Peyer's patch (tissue), 4 donors: ENCODE measurements at regions not wholly inside any gene's neighbourhood (a gene's known extent, or its start where the extent isn't known, plus 50 kb on each side); places are given as distances from the start of the nearest gene placed in this dataset.
"Not testable (repeated sequence)": the region's sequence is repeated elsewhere in the genome, so short reads cannot be mapped to it uniquely, and the experiment has no call there.

ENCODE experiments used
- DNase-seq, 3 donors: peaks; one replicate each; pipeline ENCODE4 v3.0.0-alpha.2; 2017 to 2019
- H3K27ac ChIP-seq, 4 donors: fragments of 200-600 bp; sonication (generic); one replicate each; pipeline ENCODE4 v1.5.1; 2016 to 2019
- H3K27me3 ChIP-seq, 2 donors: fragments of 200-600 bp; sonication (generic); one replicate each; pipeline ENCODE4 v1.5.1; 2019
- H3K36me3 ChIP-seq, 3 donors: fragments of 200-600 bp; sonication (generic); one replicate each; pipeline ENCODE4 v1.5.1; 2016 to 2019
- H3K4me1 ChIP-seq, 4 donors: fragments of 200-600 bp; sonication (generic); one replicate each; pipeline ENCODE4 v1.5.1; 2016 to 2019
- H3K4me3 ChIP-seq, 4 donors: fragments of 200-600 bp; sonication (generic); 1 replicate in 3 of 4; 2 replicates in 1 of 4; pipeline ENCODE4 v1.5.1; 2016 to 2019; ENCODE audit warnings: mild to moderate bottlenecking in 1 of 4
- H3K9me3 ChIP-seq, 4 donors: fragments of 200-600 bp; sonication (generic); one replicate each; pipeline ENCODE4 v1.5.1; 2016 to 2019; ENCODE audit warnings: mild to moderate bottlenecking in 1 of 4
- CTCF ChIP-seq, 6 experiments: fragments of 450-650 bp in 4 of 6; fragments of 200-600 bp in 2 of 6; sonication (generic) in 1 of 6; IDR thresholded peaks; one replicate each; pipeline ENCODE4 v1.5.1; 2017 to 2019; ENCODE audit warnings: antibody characterized with exemption in 6 of 6, mild to moderate bottlenecking in 3 of 6, moderate library complexity in 1 of 6
- POLR2A ChIP-seq, 2 donors: fragments of 450-650 bp; IDR thresholded peaks; one replicate each; pipeline ENCODE4 v1.5.1; 2017; ENCODE audit warnings: antibody characterized with exemption in 2 of 2, mild to moderate bottlenecking in 2 of 2, moderate library complexity in 2 of 2

GRCh38 chr14:97166497-97166896, 369.3 kb downstream of the VRK1 start:
- H3K9me3 ChIP-seq, result no peaks in the 10 kb centered on the region
- TF ChIP-seq POLR2A (IDR thresholded peaks at IDR 0.05) (no peak), CTCF (IDR thresholded peaks at IDR 0.05) (no peak)
- H3K4me1 ChIP-seq, result no peaks in the 10 kb centered on the region
- no peak overlapping the region for H3K27ac ChIP-seq
- DNase-seq, result no peak
- no peaks in the 10 kb centered on the region for H3K27me3 ChIP-seq
- H3K4me3 ChIP-seq, result no peak overlapping the region
- H3K36me3 ChIP-seq, result no peaks in the 10 kb centered on the region

- DNase-seq, H3K9me3 ChIP-seq, H3K27me3 ChIP-seq, H3K27ac ChIP-seq, H3K4me3 ChIP-seq, H3K4me1 ChIP-seq, H3K36me3 ChIP-seq: not testable (repeated sequence)
Observed at GRCh38 chr14:97167577-97167976, 370.4 kb downstream of the VRK1 start.

GRCh38 chr14:97172644-97173043, 375.5 kb downstream of the VRK1 start:
- TF ChIP-seq POLR2A (IDR thresholded peaks at IDR 0.05), result no peak
- TF ChIP-seq CTCF (IDR thresholded peaks at IDR 0.05), result no peak
- Histone ChIP-seq H3K27me3 (no peaks in the 10 kb centered on the region), H3K36me3 (no peaks in the 10 kb centered on the region), H3K9me3 (no peaks in the 10 kb centered on the region), H3K4me1 (no peaks in the 10 kb centered on the region), H3K27ac (no peak overlapping the region), H3K4me3 (no peak overlapping the region)
- no peak for DNase-seq

GRCh38 chr14:97177016-97177415, 379.8 kb downstream of the VRK1 start:
- H3K27ac ChIP-seq, result no peak overlapping the region
- no peaks in the 10 kb centered on the region for H3K27me3 ChIP-seq
- H3K9me3 ChIP-seq, result no peaks in the 10 kb centered on the region
- DNase-seq, result no peak
- no peaks in the 10 kb centered on the region for H3K36me3 ChIP-seq
- no peak overlapping the region for H3K4me3 ChIP-seq
- TF ChIP-seq POLR2A (IDR thresholded peaks at IDR 0.05) (no peak), CTCF (IDR thresholded peaks at IDR 0.05) (peak in 1 of 6 experiments; percentile 42)
- no peaks in the 10 kb centered on the region for H3K4me1 ChIP-seq

GRCh38 chr14:97177635-97178034, 380.5 kb downstream of the VRK1 start:
- H3K36me3 ChIP-seq, result no peaks in the 10 kb centered on the region
- H3K4me3 ChIP-seq, result no peak overlapping the region
- H3K4me1 ChIP-seq, result no peaks in the 10 kb centered on the region
- H3K27me3 ChIP-seq, result no peaks in the 10 kb centered on the region
- TF ChIP-seq CTCF (IDR thresholded peaks at IDR 0.05), result no peak
- TF ChIP-seq POLR2A (IDR thresholded peaks at IDR 0.05), result no peak
- no peak overlapping the region for H3K27ac ChIP-seq
- H3K9me3 ChIP-seq, result no peaks in the 10 kb centered on the region
- DNase-seq, result no peak

- Histone ChIP-seq H3K9me3 (no peaks in the 10 kb centered on the region), H3K4me3 (no peak overlapping the region), H3K27ac (no peak overlapping the region), H3K27me3 (no peaks in the 10 kb centered on the region), H3K36me3 (no peaks in the 10 kb centered on the region), H3K4me1 (no peaks in the 10 kb centered on the region)
- TF ChIP-seq POLR2A (IDR thresholded peaks at IDR 0.05) (no peak), CTCF (IDR thresholded peaks at IDR 0.05) (no peak)
- DNase-seq, result no peak
Observed at GRCh38 chr14:97178781-97179180, 381.6 kb downstream of the VRK1 start.
